Stimulated activated CD4-positive, alpha-beta T cell treated with anti-CD3 and anti-CD28 coated beads, Interleukin-2, amount 100 ng/mL, for 4 hours (primary cell): ENCODE measurements at regions not wholly inside any gene's neighbourhood (a gene's known extent, or its start where the extent isn't known, plus 50 kb on each side); places are given as distances from the start of the nearest gene placed in this dataset.

ENCODE experiments used
- DNase-seq: peaks from one replicate; pipeline ENCODE4 v3.0.0-alpha.2; 2020; ENCODE audit warnings: low read depth

DNA sequence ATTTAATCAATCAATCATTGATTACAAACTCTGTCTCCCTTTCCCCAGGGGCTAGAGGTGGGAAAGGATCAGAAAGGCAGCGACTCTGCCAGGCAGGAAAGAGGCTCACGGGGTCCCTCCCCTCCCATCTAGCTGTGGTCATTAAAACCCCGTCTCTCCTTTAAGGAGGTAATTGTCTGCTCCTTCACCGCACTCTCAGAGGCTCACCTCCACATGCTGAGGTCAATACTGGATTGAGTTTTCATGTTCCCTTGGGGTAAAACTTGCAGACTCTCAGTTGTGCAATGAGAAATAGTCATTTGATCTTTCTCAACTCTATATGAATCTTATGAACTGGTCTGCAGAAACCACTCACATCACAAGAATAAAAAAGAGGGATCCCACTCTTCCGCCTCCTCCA, 368.8 kb downstream of the ADRA2A start:
- DNase-seq = no peak

DNA sequence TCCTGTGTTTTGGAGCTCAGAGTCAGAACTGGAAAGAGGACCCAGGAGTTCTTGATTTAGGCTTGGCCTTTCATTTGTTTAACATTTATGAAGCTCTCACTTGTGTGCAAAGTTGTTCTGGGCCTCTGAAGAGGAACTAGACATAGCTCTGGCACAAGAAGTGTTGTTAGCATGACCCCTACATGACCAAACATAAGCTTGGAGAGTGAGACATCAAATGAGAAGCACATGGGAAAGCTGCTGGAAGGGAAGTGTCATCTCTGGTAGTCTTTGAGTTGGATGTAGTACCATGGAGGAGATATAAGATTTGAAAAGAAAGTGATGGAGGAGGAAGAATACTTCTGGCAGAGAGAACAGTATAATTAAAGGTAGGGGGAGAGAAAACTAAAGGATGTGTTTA, 370.1 kb downstream of the ADRA2A start:
- no peak for DNase-seq

DNA sequence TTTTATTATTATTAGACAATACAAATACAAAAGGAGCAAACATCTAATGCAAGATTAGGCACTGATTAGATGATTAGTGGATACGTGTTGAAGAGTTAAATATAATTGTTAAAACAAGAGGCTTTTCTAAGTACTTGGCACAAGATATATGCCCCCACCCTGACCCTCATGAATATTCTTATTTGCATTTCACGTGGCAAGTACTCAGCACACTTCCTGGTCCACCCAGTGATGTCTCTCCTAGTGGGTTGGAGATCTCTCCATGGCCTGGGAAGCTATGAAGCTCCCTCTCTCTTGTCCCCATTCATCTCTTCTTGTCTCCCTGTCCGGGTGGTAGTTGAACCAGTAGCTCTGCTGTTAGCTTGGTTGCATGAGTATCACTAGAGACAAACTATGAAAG, 375.3 kb downstream of the ADRA2A start:
- no peak for DNase-seq

DNA sequence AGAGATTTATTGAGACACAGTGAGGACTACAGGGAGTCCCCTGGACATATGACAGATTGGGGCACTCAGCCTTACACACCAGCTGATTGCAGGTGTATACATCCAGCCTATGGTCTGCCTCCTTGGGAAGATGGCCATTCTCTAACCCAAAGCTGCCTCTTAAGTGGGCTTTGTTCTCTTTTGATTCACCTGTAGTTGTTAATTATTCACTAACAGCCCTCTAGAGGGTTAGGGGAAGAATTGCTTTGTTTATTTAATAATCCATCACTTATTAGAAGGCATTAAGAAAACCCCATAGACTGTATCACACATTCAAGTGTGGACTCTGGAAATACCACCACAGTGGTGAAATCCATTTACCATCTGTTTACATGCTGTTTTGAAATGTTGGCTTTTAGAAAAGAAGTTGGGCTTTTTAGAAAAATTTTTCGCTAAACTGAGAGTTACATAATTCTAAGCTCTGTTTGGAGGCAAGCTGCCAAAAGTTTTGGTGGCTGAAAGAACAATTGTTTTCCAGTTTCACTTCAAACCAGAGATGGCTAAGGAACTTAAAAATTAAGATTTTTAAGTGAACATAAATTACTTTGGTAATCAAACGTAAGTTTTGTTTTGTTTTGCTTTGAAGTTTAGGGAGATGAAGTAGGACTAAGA, 379.1 kb downstream of the ADRA2A start:
- DNase-seq = no peak

DNA sequence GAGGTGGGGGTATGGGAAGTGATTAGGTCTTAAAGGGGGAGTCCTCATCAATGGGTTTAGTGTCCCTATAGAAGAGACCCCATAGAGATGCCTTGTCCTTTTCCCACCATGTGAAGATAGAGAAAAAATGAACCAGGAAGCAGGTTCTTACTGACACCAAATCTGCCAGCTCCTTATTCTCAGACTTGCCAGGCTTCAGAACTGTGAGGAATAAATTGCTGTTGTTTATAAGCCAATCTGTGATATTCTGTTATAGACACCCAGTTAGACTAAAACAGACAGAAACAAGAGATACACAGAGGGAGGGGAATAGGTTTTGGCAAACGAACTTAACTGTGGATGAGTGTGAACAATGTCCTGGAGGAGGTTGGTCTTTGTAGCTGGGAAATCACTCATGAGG, 381.4 kb downstream of the ADRA2A start:
- DNase-seq = no peak

DNA sequence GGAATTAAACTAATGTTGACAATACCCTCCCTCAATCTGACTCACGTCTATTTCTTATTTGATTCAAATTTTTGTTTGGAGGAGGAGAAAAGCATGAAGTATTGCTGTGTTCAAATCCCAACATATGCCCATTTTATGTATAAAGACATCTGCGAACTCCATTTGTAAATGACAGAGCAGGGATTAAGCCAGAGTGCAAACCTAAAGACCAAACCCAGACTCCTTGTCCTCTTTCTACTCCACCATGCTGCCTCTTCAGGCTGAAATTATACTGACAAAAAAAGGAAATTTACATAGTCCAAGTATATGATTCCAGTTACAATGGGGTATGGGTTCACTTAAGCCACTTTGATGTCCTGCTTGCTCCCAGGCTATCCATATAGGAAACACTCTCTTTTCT, 383.1 kb downstream of the ADRA2A start:
- no peak for DNase-seq

DNA sequence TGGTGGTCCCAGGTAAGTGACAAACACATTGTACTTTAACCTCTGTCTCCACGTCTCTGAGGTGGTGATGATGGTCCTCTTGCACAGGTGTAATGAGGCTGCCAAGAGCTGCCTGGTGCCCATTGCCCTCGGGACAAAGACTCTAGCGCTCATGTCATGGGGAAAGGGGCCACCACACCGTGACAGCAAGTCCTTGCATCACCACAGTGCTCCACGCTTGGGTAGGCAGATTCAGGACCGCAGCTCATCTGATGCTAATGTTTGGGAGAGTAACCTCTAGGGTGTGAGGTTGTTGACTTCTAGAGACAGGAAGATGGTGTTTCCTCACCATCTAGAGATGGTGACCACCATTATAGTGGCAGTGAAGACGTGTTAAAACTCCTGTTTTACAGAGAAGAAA, 395.6 kb downstream of the ADRA2A start:
- DNase-seq = no peak

DNA sequence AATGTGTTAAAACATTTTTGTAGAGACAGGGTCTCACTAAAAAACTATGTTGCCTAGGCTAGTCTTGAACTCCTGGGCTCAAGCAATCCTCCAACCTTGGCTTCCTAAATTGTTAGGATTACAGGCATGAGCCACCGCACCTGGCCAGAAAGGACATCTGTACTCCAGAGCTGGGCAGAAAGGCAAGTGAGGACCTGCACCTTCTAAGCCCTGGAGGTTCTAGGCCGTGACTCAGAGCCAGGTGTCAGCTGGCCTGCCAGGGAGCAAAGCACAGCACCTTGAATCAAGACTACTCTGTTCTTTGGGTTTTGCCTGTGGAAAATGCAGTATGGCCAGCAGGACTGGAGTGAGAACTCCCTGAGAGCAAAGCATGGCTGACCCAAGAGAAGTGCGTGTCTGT, 396.5 kb downstream of the ADRA2A start:
- no peak for DNase-seq

DNA sequence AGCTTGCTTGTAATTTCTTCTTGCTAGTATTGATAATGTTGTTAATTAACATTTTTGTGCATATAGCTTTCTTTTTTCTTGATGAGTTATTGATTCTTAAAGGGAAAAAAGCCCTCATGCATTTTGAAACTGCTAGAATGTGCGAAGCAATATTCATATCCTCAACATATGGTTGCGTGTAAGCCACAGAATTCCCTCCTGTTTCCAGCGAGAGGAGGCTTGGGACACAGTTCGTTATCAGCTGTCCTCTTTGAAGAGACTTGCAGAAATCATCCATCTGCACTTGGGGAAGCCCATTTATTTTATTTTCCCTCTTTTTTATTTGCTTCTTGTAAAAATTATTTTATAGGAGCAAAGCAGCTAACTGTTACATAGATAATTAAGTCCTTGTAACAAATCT, 398.0 kb downstream of the ADRA2A start:
- DNase-seq = no peak

DNA sequence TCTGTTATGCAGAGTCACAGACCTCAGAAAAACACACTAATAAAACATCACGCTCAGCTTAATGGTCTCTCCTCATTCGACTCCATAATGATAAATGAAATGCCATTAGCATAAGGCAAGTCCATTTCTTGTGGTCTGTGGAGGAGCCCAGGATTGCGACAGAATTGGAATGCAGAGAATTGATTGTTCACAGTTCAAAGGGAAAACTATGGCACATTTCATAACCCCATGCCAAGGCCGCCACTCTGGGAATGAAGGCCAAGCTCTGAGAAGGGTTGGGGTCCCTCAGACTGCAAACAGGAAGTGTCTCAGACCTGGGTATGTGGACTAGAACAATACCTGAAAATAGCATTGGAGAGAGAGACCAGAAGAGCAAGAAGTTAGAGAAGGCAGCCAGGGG, 398.9 kb downstream of the ADRA2A start:
- DNase-seq = no peak

DNA sequence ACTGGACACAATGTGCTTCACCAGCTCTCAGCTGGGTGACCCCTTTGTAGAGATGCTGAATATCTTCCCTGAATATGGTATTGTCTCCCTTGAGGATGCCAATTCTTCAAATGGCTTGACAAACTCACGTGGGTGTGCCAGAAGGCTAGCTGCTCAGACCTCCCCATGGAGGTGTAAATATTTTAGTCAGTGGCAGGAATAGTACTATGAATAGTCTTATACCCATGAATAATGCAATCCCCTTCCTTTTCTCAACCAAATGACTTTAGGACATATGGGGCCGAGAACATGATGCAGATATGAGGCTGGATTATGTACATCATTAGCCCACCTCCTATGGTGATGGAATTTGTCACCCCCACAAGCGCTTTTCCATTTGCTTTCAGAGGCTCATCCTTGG, 401.8 kb downstream of the ADRA2A start:
- DNase-seq = no peak

DNA sequence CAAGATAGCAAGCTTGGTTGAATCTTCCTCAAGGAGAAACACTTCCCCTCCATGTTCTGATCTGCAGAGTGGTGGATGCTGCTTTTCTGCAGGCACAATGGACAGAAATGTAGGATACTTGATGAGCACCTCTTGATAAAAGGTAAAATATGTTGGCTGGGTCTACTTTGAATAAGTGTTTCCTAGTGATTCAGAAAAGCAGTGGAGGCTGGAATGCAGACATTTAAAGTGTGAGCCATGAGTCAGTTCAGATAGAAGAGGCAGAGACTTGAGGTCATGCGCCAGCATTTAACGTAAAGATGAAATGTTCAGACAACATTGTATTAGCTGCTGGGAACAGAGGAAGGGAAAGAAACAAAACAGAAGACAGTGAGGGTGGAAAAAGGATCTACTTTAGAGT, 403.1 kb downstream of the ADRA2A start:
- DNase-seq = no peak

DNA sequence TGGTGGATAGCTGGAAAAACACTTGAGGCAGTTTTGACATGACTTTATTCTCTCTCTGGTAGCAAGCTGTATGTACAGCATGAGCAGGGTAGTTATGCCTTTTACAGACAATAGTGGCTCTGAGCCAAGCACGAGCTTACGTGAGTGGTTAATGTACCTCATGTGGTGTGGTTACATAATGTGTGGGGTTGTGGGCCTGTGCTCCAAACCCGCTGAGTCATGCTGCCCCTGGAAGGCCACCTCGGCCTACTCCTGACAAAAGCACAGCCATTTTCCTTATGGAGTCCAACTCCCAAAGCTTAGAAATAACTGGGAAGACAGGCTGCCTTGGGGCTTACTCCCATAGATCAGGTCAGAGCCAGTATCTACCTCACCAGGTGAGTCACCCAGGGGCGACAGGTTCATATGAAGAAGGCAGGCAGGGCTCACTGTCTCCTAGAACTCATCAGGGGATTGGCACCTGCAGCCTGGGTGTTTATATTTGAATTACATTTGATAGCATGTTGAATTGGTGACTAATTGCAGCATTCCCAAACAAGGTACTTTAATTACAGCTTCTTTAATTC, 404.5 kb downstream of the ADRA2A start:
- no peak for DNase-seq

DNA sequence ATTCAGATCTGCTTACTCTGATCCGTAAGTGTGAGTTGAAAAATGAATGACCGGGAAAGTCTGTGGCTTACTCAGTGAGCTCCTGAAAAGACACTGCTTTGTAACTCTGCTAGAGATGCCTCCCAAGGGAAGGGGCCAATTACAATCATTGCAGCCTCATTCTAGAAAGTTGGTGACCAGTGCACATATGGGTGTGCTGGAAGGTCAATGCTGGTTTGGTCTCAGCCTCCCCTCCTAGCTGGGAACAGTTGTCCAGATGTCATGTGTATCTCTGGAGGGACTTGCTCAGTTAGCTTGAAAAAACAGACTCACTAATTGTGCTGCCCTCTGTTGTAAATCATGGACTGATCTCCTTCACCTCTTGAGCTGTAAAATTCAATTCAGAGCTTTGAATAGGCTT, 405.0 kb downstream of the ADRA2A start:
- DNase-seq = no peak

DNA sequence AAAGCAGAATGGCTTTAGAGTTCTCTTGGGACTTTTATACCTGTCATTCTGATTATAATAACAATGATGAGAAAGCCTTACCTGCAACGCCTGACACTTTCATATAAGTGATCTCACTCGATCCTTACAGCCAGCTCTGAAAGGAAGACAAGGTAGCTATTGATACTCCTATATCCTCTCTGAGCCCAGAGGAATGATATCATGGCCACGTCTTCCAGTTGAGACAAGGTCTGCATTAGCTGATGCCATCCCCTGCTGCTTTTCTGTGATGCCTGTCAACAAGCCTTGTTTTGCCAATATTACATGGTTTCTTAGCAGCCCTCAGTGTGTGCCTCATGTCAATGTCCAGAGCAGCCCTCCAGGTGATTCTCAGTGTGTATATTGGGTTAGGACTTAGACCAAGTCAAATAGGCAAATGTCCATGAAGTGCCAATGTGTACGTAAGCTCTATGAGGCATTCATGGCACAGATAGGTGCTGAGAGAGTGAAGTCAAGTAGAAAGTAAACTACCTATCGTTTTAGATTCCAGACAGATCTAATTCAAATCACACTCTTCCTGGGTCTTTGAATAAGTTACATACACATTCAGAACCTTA, 405.9 kb downstream of the ADRA2A start:
- DNase-seq = no peak

DNA sequence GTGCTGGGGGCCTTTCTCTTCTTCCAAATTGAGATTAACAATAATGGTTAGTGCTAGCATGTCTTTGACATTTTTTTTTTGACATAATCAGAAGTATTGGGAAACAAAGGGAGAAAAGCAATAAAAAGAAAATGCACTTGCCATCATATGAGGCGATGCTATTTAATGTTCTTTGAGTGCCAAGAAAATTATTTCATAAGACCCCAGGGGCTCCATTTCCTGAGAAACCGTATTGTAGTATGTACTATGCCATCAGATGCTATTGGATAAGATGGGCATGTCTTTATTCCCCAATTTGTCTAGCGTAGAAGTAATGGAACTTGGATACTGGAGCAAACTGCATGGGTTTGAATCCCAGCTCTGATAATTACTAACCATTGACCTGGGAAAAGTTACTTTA, 408.9 kb downstream of the ADRA2A start:
- DNase-seq = no peak

DNA sequence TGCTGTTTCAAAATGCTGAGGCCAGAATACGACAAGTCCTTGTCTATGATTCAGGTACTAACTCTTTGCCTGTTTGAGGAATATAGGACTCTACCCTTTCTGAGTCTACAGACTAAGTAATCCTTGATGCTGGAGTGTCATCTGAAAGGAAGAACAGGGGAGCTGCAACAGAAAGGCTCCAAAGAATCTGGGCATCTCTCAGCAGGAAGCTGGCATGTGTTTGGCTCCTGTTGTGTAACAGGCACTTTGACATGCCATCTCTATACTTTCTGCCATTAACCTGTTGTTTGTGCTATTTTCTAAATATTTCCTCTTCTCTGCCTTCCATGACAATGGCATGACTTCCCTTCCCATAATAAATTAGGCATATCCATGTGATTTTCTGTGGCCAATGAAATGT, 409.5 kb downstream of the ADRA2A start:
- DNase-seq = no peak

DNA sequence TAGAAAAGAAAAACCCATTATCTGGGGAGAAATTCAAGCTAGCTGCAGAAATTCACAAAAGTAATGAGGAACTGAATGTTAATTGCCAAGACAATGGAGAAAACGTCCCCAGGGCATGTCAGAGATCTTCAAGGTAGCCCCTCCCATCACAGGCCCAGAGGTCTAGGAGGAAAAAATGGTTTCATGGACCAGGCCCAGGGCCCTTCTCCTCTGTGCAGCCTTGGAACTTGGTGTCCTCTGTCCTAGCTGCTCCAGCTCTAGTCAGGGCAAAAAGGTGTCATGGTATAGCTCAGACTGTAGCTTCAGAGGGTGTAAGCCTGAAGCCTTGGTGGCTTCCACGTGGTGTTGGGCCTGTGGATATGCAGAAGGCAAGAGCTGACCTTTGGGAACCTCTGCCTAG, 411.8 kb downstream of the ADRA2A start:
- DNase-seq = no peak

DNA sequence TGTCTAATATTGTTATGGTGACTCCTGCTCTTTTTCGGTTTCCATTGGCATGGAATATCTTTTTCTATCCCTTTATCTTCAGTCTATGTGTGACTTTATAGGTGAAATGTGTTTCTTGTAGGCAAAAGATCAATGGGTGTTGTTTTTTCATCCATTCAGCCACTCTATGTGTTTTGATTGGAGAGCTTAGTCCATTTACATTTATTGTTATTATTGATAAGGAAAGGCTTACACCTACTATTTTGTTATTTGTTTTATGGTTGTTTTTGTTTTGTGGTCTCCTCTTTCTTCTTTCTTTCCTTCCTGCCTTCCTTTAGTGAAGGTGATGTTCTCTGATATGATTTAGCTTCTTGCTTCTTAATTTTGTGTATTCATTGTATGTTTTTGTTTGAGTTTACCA, 414.3 kb downstream of the ADRA2A start:
- DNase-seq = no peak

DNA sequence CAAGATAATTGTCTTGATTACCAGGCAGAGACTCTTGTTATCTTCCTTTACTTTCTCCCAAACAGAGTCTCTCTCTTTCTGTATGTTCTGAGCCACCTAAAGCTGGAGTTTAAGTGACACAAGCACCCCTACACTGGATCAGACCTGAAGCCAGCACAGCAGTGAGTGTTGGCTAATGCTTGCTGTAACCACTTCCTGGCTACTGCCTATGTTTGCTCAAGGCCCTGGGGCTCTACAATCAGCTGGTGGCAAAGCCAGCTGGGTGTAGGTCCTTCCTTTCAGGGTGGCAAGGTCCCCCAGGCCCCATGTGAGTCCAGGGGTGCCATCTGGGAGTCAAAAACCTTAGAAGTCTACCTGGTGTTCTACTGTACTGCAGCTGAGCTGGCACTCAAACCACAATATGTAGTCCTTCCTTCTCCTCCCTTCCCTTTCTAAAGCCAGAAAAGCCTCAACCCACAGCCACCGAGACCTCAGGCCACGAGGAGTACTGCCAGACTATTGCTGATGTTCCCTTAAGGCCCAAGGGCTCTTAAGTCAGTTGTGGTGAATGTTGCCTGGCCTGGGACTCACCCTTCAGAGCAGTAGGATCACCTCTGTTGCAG, 416.3 kb downstream of the ADRA2A start:
- no peak for DNase-seq

DNA sequence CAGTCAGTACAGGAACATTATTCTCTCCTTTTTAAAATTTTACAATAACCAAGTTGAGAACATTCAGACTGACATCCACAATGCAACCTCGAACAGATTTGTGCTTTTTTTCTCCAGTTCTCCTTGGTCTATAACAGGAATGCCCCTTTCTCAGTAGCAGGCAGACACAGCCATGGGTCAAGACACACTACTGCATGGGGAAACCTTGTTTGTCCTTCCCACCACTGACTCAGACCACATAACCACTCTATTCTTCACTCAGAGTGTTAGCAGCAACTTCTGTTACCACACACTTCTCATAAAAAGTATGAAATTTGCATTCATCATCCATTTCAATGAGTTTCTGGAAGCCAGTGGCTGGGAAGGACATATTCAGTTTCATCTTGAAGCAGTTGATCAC, 421.7 kb downstream of the ADRA2A start:
- no peak for DNase-seq

DNA sequence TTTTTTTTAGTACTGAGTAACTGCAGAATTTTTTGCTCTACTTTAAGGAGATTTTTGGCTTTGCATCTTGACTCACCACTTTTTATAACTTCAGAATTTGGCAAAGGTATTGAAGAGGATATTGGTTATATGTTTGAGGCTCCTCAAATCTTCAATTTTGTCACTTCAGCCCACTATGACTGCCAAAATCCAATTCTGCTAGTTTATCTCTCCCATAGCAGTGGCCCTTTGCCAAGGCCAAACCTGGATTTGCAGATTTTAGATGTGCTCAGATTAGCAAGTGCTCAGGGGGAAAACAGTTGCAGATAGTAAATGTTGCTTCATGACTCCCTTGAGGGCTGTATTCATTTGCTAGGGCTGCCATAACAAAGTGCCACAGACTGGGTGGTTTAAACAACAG, 427.5 kb downstream of the ADRA2A start:
- no peak for DNase-seq

DNA sequence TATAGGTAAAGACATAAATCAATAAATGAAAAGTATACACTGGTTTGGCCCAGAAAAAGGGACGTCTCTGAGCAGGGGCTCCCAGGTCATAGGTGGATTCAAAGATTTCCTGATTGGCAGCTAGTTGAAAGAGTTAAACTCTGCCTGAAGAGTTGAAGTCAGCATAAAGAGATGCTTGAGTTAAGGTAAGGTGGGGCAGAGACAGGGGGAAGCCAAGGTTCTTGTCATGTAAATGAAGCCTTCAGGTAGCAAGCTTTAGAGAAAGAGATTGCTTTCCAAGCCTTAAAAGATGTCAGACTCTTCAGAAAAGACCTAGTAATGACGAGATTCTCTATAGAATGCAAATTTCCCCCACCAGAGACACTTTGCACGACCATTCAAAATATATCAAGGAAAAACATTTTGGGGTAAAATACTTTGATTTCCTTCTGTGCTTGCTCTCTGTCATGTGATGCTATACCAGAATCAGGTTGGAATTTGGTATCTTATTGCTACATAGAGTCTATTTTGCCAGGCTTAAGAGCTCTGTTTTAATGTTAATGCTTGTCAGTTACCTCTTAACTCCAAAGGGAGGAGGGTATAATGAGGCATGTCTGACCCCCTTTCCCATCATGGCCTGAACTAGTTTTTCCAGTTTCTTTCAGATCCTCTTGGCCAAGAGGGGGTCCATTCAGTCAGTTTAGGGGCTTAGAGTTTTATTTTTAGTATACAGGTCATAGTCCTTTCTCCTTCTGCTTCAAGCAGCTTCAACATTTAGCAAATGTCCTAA, 429.6 kb downstream of the ADRA2A start:
- DNase-seq = no peak
